ENCODE measurements at regions not wholly inside any gene's neighbourhood (a gene's known extent, or its start where the extent isn't known, plus 50 kb on each side); places are given as distances from the start of the nearest gene placed in this dataset.

DNA sequence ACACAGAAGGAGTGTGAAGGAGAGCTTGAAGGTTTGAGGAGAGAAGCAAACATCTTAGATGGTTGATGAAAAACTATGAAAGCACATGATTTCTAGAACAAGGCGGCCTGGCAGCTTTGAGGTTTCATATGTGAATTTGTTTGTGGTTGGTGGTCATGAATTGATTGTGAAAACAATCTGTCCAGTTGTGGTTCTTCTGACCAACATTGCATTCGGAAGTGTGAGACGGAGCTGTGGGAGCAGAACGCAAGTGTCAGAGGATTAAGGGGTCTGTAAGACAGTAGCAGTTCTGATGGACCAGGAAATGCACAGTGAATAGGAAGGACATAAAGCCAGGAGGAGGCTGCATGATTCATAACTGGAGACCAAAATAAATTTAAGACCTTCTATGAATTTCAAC, 594.6 kb downstream of the NXPH1 start:
- Histone ChIP-seq H3K9me3 (ENCODE audit: control insufficient read depth, insufficient read depth, low read length) (no peaks in the 10 kb centered on the region; the same call in 1 of the 2 replicates), H3K27ac (ENCODE audit: low read depth, low read length) (no peak overlapping the region), H3K4me3 (ENCODE audit: low read depth, low read length) (no peak overlapping the region), H3K27me3 (ENCODE audit: control insufficient read depth, insufficient read depth, low read length) (no peaks in the 10 kb centered on the region)
- no peak for TF ChIP-seq CTCF (IDR thresholded peaks at IDR 0.05; ENCODE audit: low read depth, low read length)
- no peak for DNase-seq (ENCODE audit: low read depth, low spot score)
- ChIA-PET CTCF (no interaction called here), POLR2A (no interaction called here)

DNA sequence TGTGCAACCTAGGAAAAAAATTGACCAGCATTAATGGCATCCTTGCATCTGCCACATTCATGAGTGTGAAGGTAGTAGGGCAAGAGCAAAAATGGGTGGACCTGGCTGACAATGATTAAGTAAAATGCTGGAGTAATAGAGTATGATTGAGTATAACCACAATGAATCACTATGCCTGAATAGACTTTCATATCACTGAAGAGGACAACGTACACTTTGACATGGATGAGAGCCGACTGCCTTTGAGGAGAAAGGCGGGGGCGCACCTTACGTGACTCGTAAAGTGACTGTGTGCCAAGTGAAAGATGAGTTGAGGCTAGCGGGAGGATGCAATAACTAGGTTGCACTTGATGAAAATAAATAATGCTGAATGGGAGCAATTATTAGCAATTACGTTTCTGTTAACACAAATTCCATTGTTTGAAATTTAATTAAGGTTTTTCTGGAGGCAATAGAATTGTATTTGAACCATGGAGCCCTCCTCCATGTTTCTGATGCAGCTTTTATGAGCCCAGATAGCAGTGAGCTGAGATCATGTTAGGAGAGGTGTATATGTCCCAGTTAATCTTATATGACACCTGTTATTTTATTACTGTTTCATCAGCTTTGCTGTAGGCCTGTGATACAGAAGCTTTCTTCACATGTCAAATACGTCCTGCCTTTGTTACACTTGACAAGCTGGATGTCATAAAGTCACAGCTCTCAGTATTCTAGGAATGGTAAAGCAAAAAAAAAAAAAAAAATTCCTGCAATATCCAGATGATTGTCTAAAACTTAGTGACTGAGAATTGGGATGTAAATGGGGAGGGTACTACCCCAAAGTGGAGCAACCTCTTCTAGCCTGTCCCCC, 596.5 kb downstream of the NXPH1 start:
- Histone ChIP-seq H3K27me3 (ENCODE audit: control insufficient read depth, insufficient read depth, low read length) (no peaks in the 10 kb centered on the region), H3K27ac (ENCODE audit: low read depth, low read length) (no peak overlapping the region), H3K4me3 (ENCODE audit: low read depth, low read length) (no peak overlapping the region), H3K9me3 (ENCODE audit: control insufficient read depth, insufficient read depth, low read length) (no peaks in the 10 kb centered on the region; the same call in 1 of the 2 replicates)
- ChIA-PET POLR2A (no interaction called here), CTCF (interaction anchor here (0.8 kb wide), 1 partner anchor 28 kb away, joined by 3 read pairs; no protein-coding TSS in a partner anchor)
- no peak for TF ChIP-seq CTCF (IDR thresholded peaks at IDR 0.05; ENCODE audit: low read depth, low read length)
- no peak for DNase-seq (ENCODE audit: low read depth, low spot score)

DNA sequence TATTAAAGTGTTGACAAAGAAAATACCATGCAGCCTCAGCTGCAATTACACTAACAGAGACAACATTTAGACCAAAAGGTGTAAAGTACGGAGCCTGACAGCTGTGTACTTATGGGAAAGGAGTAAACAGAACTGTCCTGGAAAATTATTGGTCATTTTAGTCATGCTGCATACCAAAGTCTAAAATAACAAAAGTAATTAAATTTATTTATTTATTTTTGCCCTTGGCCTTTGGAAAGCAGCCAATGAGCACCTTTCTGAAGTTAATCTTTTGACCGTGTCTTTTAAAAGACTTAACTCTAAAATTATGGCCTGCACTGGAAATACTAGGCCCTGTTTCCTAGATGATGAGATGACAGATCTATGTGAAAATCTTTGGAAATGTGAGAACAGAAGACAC, 597.6 kb downstream of the NXPH1 start:
- POLR2A ChIA-PET, result no interaction called here
- Histone ChIP-seq H3K27ac (ENCODE audit: low read depth, low read length) (no peak overlapping the region), H3K4me3 (ENCODE audit: low read depth, low read length) (no peak overlapping the region), H3K27me3 (ENCODE audit: control insufficient read depth, insufficient read depth, low read length) (no peaks in the 10 kb centered on the region), H3K9me3 (ENCODE audit: control insufficient read depth, insufficient read depth, low read length) (no peaks in the 10 kb centered on the region; the same call in 1 of the 2 replicates)
- CTCF ChIA-PET, result no interaction called here
- TF ChIP-seq CTCF (IDR thresholded peaks at IDR 0.05; ENCODE audit: low read depth, low read length), result no peak
- no peak for DNase-seq (ENCODE audit: low read depth, low spot score)

DNA sequence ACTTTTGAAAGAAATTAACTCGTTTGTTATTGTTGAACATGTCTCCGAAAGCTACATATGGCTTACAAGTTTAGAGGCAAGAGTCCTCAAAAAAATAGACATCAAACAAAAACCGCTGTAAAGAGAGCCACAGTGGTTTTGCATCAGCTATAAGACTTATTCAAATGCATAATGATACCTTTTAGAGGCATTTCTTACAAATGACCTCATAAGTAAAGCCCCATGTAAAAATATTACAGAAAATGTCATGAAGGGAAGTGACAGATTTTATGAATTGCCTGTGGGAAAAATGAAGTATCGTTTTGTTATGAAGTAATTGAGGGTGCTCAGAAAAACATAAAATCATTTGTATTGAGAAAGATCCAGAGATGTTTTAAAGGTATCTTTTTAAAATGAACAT, 598.0 kb downstream of the NXPH1 start:
- H3K4me3 ChIP-seq (ENCODE audit: low read depth, low read length), result no peak overlapping the region
- H3K27me3 ChIP-seq (ENCODE audit: control insufficient read depth, insufficient read depth, low read length), result no peaks in the 10 kb centered on the region
- H3K27ac ChIP-seq (ENCODE audit: low read depth, low read length), result no peak overlapping the region
- no peak for DNase-seq (ENCODE audit: low read depth, low spot score)
- ChIA-PET POLR2A (no interaction called here), CTCF (no interaction called here)
- H3K9me3 ChIP-seq (ENCODE audit: control insufficient read depth, insufficient read depth, low read length), result no peaks in the 10 kb centered on the region; the same call in 1 of the 2 replicates
- TF ChIP-seq CTCF (IDR thresholded peaks at IDR 0.05; ENCODE audit: low read depth, low read length), result no peak

DNA sequence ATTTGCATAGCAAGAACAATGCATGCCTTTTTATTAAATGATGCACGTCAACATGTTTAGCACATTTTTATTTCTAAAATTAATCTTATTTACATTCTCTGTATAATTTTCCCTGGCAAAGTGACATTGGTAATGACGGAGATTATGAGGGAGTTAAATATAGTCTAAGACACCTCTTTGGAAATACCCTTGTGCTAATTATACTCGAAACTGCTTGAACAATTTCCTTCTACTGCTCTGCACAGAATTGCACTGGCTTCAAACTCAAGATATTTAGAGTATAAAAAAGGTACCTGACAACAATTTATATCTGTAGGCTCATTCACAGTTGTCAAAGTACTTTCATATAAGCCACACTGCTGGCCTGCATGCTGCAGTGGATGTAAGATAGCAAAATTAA, 602.7 kb downstream of the NXPH1 start:
- DNase-seq (ENCODE audit: low read depth, low spot score), result no peak
- TF ChIP-seq CTCF (IDR thresholded peaks at IDR 0.05; ENCODE audit: low read depth, low read length), result no peak
- ChIA-PET POLR2A (no interaction called here), CTCF (no interaction called here)
- H3K9me3 ChIP-seq (ENCODE audit: control insufficient read depth, insufficient read depth, low read length), result no peaks in the 10 kb centered on the region; the same call in 1 of the 2 replicates
- no peak overlapping the region for H3K4me3 ChIP-seq (ENCODE audit: low read depth, low read length)
- no peak overlapping the region for H3K27ac ChIP-seq (ENCODE audit: low read depth, low read length)
- H3K27me3 ChIP-seq (ENCODE audit: control insufficient read depth, insufficient read depth, low read length), result no peaks in the 10 kb centered on the region

Measured in AG04450 (cell line).